Loucy (cell line): ENCODE measurements at regions not wholly inside any gene's neighbourhood (a gene's known extent, or its start where the extent isn't known, plus 50 kb on each side); places are given as distances from the start of the nearest gene placed in this dataset.

Source experiments
- CTCF ChIP-seq: fragments of 200-600 bp; sonication (generic); conservative IDR thresholded peaks from 2 replicates; pipeline ENCODE4 v1.5.1; 2014; ENCODE audit warnings: mild to moderate bottlenecking, antibody characterized with exemption, low read length
- EZH2phosphoT487 ChIP-seq: fragments of 200-600 bp; IDR thresholded peaks from 2 replicates; pipeline ENCODE4 v1.6.1; 2018; ENCODE audit warnings: antibody characterized with exemption, mild to moderate bottlenecking, moderate library complexity, borderline replicate concordance

GRCh38 chr2:71941726-71942525 is 205.7 kb downstream of the CYP26B1 start:
- TF ChIP-seq CTCF (no peak), EZH2phosphoT487 (no peak)
